Panc1 (cell line): ENCODE measurements at regions not wholly inside any gene's neighbourhood (a gene's known extent, or its start where the extent isn't known, plus 50 kb on each side); places are given as distances from the start of the nearest gene placed in this dataset.

ENCODE experiments used
- ATAC-seq: fragments of 200-7000 bp; cut with Tn5 transposase; 2 replicates; pipeline ENCODE4 v1.9.1; 2020; ENCODE audit warnings: mild to moderate bottlenecking, moderate library complexity
- BruUV-seq: library from RNA; stranded (reverse); fragments of 400-500 nt; replicated peaks from 2 replicates; lab custom pipeline; 2021; lab: Mats Ljungman, UMichigan
- CTCF ChIA-PET: fragments of 300-600 bp; sonication (Branson Sonifier 250); formaldehyde crosslinking; loops from one replicate; lab custom pipeline; 2022; ENCODE audit warnings: antibody characterized with exemption; lab: Charles Lee
- POLR2A ChIA-PET: fragments of 300-600 bp; sonication (Branson Sonifier 250); formaldehyde crosslinking; loops from one replicate; lab custom pipeline; 2022; ENCODE audit warnings: antibody characterized with exemption; lab: Charles Lee
- DNase-seq: peaks from one replicate; pipeline ENCODE4 v3.0.0-alpha.2; 2010; ENCODE audit warnings: low read depth, low spot score
- H3K27ac ChIP-seq: 2 replicates; pipeline ENCODE4 v1.5.1; 2011; ENCODE audit warnings: mild to moderate bottlenecking, low read length, inconsistent platforms
- H3K27me3 ChIP-seq: fragments of 200-500 bp; sonication (Bioruptor generic); 2 replicates; pipeline ENCODE4 v1.6.0; 2014; ENCODE audit warnings: low read length, inconsistent platforms; ENCODE audit not compliant: control insufficient read depth, insufficient read depth
- H3K36me3 ChIP-seq: fragments of 200-500 bp; sonication (Bioruptor generic); 2 replicates; pipeline ENCODE4 v1.5.1; 2014; ENCODE audit warnings: inconsistent platforms, mild to moderate bottlenecking, low read length, moderate library complexity; ENCODE audit not compliant: control insufficient read depth, insufficient read depth
- H3K4me1 ChIP-seq: 2 replicates; pipeline ENCODE4 v1.5.1; 2011; ENCODE audit warnings: inconsistent platforms, mild to moderate bottlenecking, low read length, moderate library complexity; ENCODE audit not compliant: control insufficient read depth, insufficient read depth
- H3K4me3 ChIP-seq, 2 experiments: 2 replicates each; pipeline ENCODE4 v1.5.1; 2011 to 2012; ENCODE audit warnings: low read depth in 2 of 2, low read length in 2 of 2, mild to moderate bottlenecking in 2 of 2, inconsistent platforms in 1 of 2, moderate library complexity in 1 of 2
- H3K9me3 ChIP-seq: fragments of 200-500 bp; sonication (Bioruptor generic); 2 replicates; pipeline ENCODE4 v1.5.1; 2014; ENCODE audit warnings: low read depth, mild to moderate bottlenecking, inconsistent platforms, low read length, moderate library complexity; ENCODE audit not compliant: control insufficient read depth, insufficient read depth
- CTCF ChIP-seq: fragments of 450-650 bp; IDR thresholded peaks from 2 replicates; pipeline ENCODE4 v1.5.1; 2017; ENCODE audit warnings: mild to moderate bottlenecking
- POLR2AphosphoS5 ChIP-seq: IDR thresholded peaks from 2 replicates; pipeline ENCODE4 v1.6.1; 2012; ENCODE audit warnings: mild to moderate bottlenecking, low read depth, low read length, moderate library complexity
- SIN3A ChIP-seq: IDR thresholded peaks from 2 replicates; pipeline ENCODE4 v1.6.1; 2012; ENCODE audit warnings: low read depth, mild to moderate bottlenecking, low read length, moderate library complexity, borderline replicate concordance; ENCODE audit not compliant: insufficient read depth
- TCF7L2 ChIP-seq: IDR thresholded peaks from 2 replicates; pipeline ENCODE4 v1.6.1; 2011; ENCODE audit warnings: mild to moderate bottlenecking, low read depth, low read length, inconsistent platforms
- in situ Hi-C: cut with HindIII; loops from 2 replicates; pipeline ENCODE4 v1.10.0; 2016; ENCODE audit warnings: low sequenced_read_pairs, low pct_unique_long_range_greater_than_20kb
- intact Hi-C: fragments of 100-400 bp; cut with micrococcal nuclease; formaldehyde crosslinking; loops from one replicate; pipeline ENCODE4 v1.10.0; 2022; ENCODE audit not compliant: unreplicated experiment
- TF ChIP-seq, protein P1 (sequence below), 2 experiments: IDR thresholded peaks; 2 replicates each; pipeline ENCODE4 v1.6.1; 2011 to 2012; ENCODE audit warnings: low read depth in 2 of 2, control low read depth in 1 of 2, low read length in 1 of 2, mild to moderate bottlenecking in 1 of 2, moderate library complexity in 1 of 2; ENCODE audit not compliant: insufficient read depth in 1 of 2

GRCh38 chr2:10245021-10245420, 57.7 kb upstream of the HPCAL1 start:
- BruUV-seq: no TSS peak
- no peak overlapping the region for H3K27ac ChIP-seq
- no peaks in the 10 kb centered on the region for H3K27me3 ChIP-seq
- CTCF ChIA-PET: no interaction called here
- no peak overlapping the region for H3K4me3 ChIP-seq
- no peaks in the 10 kb centered on the region for H3K4me1 ChIP-seq
- POLR2A ChIA-PET: no interaction called here
- peaks cover 8% of the 10 kb centered on the region; the same call in 1 of the 2 replicates for H3K9me3 ChIP-seq
- TF ChIP-seq, protein P1, sequence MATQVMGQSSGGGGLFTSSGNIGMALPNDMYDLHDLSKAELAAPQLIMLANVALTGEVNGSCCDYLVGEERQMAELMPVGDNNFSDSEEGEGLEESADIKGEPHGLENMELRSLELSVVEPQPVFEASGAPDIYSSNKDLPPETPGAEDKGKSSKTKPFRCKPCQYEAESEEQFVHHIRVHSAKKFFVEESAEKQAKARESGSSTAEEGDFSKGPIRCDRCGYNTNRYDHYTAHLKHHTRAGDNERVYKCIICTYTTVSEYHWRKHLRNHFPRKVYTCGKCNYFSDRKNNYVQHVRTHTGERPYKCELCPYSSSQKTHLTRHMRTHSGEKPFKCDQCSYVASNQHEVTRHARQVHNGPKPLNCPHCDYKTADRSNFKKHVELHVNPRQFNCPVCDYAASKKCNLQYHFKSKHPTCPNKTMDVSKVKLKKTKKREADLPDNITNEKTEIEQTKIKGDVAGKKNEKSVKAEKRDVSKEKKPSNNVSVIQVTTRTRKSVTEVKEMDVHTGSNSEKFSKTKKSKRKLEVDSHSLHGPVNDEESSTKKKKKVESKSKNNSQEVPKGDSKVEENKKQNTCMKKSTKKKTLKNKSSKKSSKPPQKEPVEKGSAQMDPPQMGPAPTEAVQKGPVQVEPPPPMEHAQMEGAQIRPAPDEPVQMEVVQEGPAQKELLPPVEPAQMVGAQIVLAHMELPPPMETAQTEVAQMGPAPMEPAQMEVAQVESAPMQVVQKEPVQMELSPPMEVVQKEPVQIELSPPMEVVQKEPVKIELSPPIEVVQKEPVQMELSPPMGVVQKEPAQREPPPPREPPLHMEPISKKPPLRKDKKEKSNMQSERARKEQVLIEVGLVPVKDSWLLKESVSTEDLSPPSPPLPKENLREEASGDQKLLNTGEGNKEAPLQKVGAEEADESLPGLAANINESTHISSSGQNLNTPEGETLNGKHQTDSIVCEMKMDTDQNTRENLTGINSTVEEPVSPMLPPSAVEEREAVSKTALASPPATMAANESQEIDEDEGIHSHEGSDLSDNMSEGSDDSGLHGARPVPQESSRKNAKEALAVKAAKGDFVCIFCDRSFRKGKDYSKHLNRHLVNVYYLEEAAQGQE (IDR thresholded peaks at IDR 0.05; ENCODE audit: insufficient read depth in 1 of 2, low read depth in 2 of 2, low read length in 1 of 2): no peak
- no peak for TF ChIP-seq POLR2AphosphoS5
- no peak for TF ChIP-seq TCF7L2
- TF ChIP-seq SIN3A: no peak
- TF ChIP-seq CTCF: no peak
- ATAC-seq (no peak), DNase-seq (no peak)
- intact Hi-C loops: no loop called here
- H3K36me3 ChIP-seq: no peaks in the 10 kb centered on the region
- in situ Hi-C loops: no loop called here

- in situ Hi-C loops (no loop called here), intact Hi-C loops (no loop called here)
- BruUV-seq: no TSS peak
- ATAC-seq (no peak), DNase-seq (no peak)
- Histone ChIP-seq H3K27ac (no peak overlapping the region), H3K27me3 (no peaks in the 10 kb centered on the region), H3K4me3 (no peak overlapping the region), H3K4me1 (no peaks in the 10 kb centered on the region), H3K9me3 (peaks cover 14% of the 10 kb centered on the region; the same call in 1 of the 2 replicates), H3K36me3 (no peaks in the 10 kb centered on the region)
- CTCF ChIA-PET: no interaction called here
- TF ChIP-seq, protein P1 (IDR thresholded peaks at IDR 0.05; ENCODE audit: insufficient read depth in 1 of 2, low read depth in 2 of 2, low read length in 1 of 2): no peak
- TF ChIP-seq TCF7L2: no peak
- POLR2A ChIA-PET: no interaction called here
These were observed 57.0 kb upstream of the HPCAL1 start for GRCh38 chr2:10245661-10246060.
